Panc1 (cell line): ENCODE measurements at regions not wholly inside any gene's neighbourhood (a gene's known extent, or its start where the extent isn't known, plus 50 kb on each side); places are given as distances from the start of the nearest gene placed in this dataset.

Experiments
- CTCF ChIP-seq: fragments of 450-650 bp; IDR thresholded peaks from 2 replicates; pipeline ENCODE4 v1.5.1; 2017; ENCODE audit warnings: mild to moderate bottlenecking
- POLR2AphosphoS5 ChIP-seq: IDR thresholded peaks from 2 replicates; pipeline ENCODE4 v1.6.1; 2012; ENCODE audit warnings: mild to moderate bottlenecking, low read depth, low read length, moderate library complexity
- TCF7L2 ChIP-seq: IDR thresholded peaks from 2 replicates; pipeline ENCODE4 v1.6.1; 2011; ENCODE audit warnings: mild to moderate bottlenecking, low read depth, low read length, inconsistent platforms

DNA sequence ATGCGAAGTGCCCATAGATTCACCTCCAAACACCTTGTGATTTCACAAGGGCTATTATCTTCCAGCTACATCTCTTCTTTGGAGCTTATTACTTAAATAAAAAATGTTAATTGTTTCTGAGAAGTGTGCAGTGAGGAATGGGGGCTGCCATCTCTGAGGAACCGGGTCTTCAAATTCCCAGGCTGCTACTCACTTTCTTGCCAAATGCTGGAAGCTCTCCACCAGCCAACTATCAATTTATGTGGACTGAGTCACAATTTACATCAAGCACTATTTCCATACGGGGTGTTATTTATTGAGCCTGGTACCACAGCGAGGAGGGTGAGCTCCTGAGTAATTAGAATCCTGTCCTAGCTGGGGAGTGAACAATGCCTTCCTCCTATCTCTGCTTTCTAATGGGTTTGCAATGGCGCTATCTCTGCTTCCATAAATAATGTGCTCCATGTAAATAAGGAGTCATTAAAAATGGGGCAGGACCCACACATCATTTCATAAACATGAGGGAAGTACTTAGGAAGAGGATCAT, 898.3 kb downstream of the VRK1 start:
- TF ChIP-seq CTCF (no peak), TCF7L2 (no peak), POLR2AphosphoS5 (no peak)
